Stimulated activated CD4-positive, alpha-beta T cell treated with anti-CD3 and anti-CD28 coated beads, Interleukin-12 subunit alpha, Interleukin-12 subunit beta, amount 100 ng/mL, for 24 hours (primary cell): ENCODE measurements at regions not wholly inside any gene's neighbourhood (a gene's known extent, or its start where the extent isn't known, plus 50 kb on each side); places are given as distances from the start of the nearest gene placed in this dataset.

Experiments used
- DNase-seq, 2 experiments: peaks; one replicate each; pipeline ENCODE4 v3.0.0-alpha.2; 2020; ENCODE audit warnings: low read depth in 2 of 2

GRCh38 chrX:107560980-107561379, 67.3 kb upstream of the PRPS1 start:
- DNase-seq: no peak

GRCh38 chrX:107561468-107562215, 66.7 kb upstream of the PRPS1 start:
- no peak for DNase-seq

- DNase-seq: no peak
Observed at GRCh38 chrX:107562482-107562881, 65.8 kb upstream of the PRPS1 start.

- no peak for DNase-seq
Observed at GRCh38 chrX:107563824-107564223, 64.5 kb upstream of the PRPS1 start.

- no peak for DNase-seq
Observed at GRCh38 chrX:107565015-107565414, 63.3 kb upstream of the PRPS1 start.

- DNase-seq: no peak
Observed at GRCh38 chrX:107565931-107566603, 62.2 kb upstream of the PRPS1 start.

GRCh38 chrX:107566604-107567262, 61.6 kb upstream of the PRPS1 start:
- no peak for DNase-seq

GRCh38 chrX:107567370-107567769, 60.9 kb upstream of the PRPS1 start:
- no peak for DNase-seq

- no peak for DNase-seq
Observed at GRCh38 chrX:107571296-107571998, 56.9 kb upstream of the PRPS1 start.

GRCh38 chrX:107573016-107573415, 55.3 kb upstream of the PRPS1 start:
- DNase-seq: no peak

- DNase-seq: no peak
Observed at GRCh38 chrX:107574054-107574683, 54.1 kb upstream of the PRPS1 start.

GRCh38 chrX:107574711-107575110, 53.6 kb upstream of the PRPS1 start:
- no peak for DNase-seq

GRCh38 chrX:107576392-107576791, 51.9 kb upstream of the PRPS1 start:
- DNase-seq: no peak

- DNase-seq: no peak
Observed at GRCh38 chrX:107576841-107577240, 51.5 kb upstream of the PRPS1 start.

- DNase-seq: no peak
Observed at GRCh38 chrX:107577933-107578332, 50.4 kb upstream of the PRPS1 start.
